AG04450 (cell line): ENCODE measurements at regions not wholly inside any gene's neighbourhood (a gene's known extent, or its start where the extent isn't known, plus 50 kb on each side); places are given as distances from the start of the nearest gene placed in this dataset.

ENCODE experiments used
- CTCF ChIA-PET: fragments of 300-600, 350-600 bp; formaldehyde crosslinking; extraction: SDS; loops from one replicate; lab custom pipeline; 2022; ENCODE audit warnings: antibody characterized with exemption, inconsistent platforms; lab: Charles Lee
- POLR2A ChIA-PET: fragments of 350-600 bp; formaldehyde crosslinking; extraction: SDS; loops from one replicate; lab custom pipeline; 2021; ENCODE audit warnings: antibody characterized with exemption, inconsistent platforms; lab: Yijun Ruan, JAX
- DNase-seq: peaks from one replicate; pipeline ENCODE4 v3.0.0-alpha.2; 2011; ENCODE audit warnings: low read depth, low spot score
- H3K27ac ChIP-seq: one replicate; pipeline ENCODE4 v1.5.1; 2012; ENCODE audit warnings: low read depth, low read length, control low read depth
- H3K27me3 ChIP-seq: one replicate; pipeline ENCODE4 v1.6.0; 2012; ENCODE audit warnings: low read length; ENCODE audit not compliant: control insufficient read depth, insufficient read depth
- H3K4me3 ChIP-seq: 2 replicates; pipeline ENCODE4 v1.5.1; 2011; ENCODE audit warnings: mild to moderate bottlenecking, low read depth, low read length, control low read depth
- H3K9me3 ChIP-seq: 2 replicates; pipeline ENCODE4 v1.5.1; 2012; ENCODE audit warnings: low read length; ENCODE audit not compliant: control insufficient read depth, insufficient read depth
- CTCF ChIP-seq: IDR thresholded peaks from 2 replicates; pipeline ENCODE4 v1.5.1; 2011; ENCODE audit warnings: low read depth, low read length, control low read depth, inconsistent platforms

GRCh38 chr6:113642001-113642713 is 215.0 kb upstream of the MARCKS start:
- DNase-seq, result no peak
- no peak overlapping the region for H3K27ac ChIP-seq
- TF ChIP-seq CTCF, result no peak
- H3K4me3 ChIP-seq, result no peak overlapping the region
- POLR2A ChIA-PET, result no interaction called here
- H3K9me3 ChIP-seq, result no peaks in the 10 kb centered on the region
- H3K27me3 ChIP-seq, result no peaks in the 10 kb centered on the region
- CTCF ChIA-PET, result no interaction called here

- no peak for TF ChIP-seq CTCF
- Histone ChIP-seq H3K27me3 (no peaks in the 10 kb centered on the region), H3K4me3 (no peak overlapping the region), H3K9me3 (no peaks in the 10 kb centered on the region), H3K27ac (no peak overlapping the region)
- DNase-seq, result no peak
- POLR2A ChIA-PET, result interaction anchor here (1.0 kb wide), 1 partner anchor 78 kb away, joined by 3 read pairs; no protein-coding TSS in a partner anchor
- CTCF ChIA-PET, result no interaction called here
Measured at GRCh38 chr6:113642714-113643406, 214.3 kb upstream of the MARCKS start.

- POLR2A ChIA-PET, result interaction anchor here (1.0 kb wide), 1 partner anchor 79 kb away, joined by 3 read pairs; no protein-coding TSS in a partner anchor
- CTCF ChIA-PET, result no interaction called here
- Histone ChIP-seq H3K27ac (no peak overlapping the region), H3K27me3 (no peaks in the 10 kb centered on the region), H3K4me3 (no peak overlapping the region), H3K9me3 (no peaks in the 10 kb centered on the region)
- TF ChIP-seq CTCF, result no peak
- DNase-seq, result no peak
Measured at GRCh38 chr6:113643407-113643770, 213.8 kb upstream of the MARCKS start.

GRCh38 chr6:113644861-113645575 is 212.1 kb upstream of the MARCKS start:
- no peak overlapping the region for H3K4me3 ChIP-seq
- H3K9me3 ChIP-seq, result no peaks in the 10 kb centered on the region
- H3K27me3 ChIP-seq, result no peaks in the 10 kb centered on the region
- DNase-seq, result peak; percentile 88
- TF ChIP-seq CTCF, result no peak
- H3K27ac ChIP-seq, result peak overlapping the region; percentile 68
- CTCF ChIA-PET, result no interaction called here
- POLR2A ChIA-PET, result interaction anchor here (1.0 to 1.2 kb wide), 2 partner anchors 25 to 28 kb away, joined by 3 to 5 read pairs; no protein-coding TSS in a partner anchor
